H9 (cell line): ENCODE measurements at regions not wholly inside any gene's neighbourhood (a gene's known extent, or its start where the extent isn't known, plus 50 kb on each side); places are given as distances from the start of the nearest gene placed in this dataset.

Source experiments
- DNase-seq: peaks from one replicate; pipeline ENCODE4 v3.0.0-alpha.2; 2017
- H2AFZ ChIP-seq: one replicate; pipeline ENCODE4 v1.6.1; 2013; ENCODE audit warnings: mild to moderate bottlenecking, low read length, control low read depth, moderate library complexity
- H2AK5ac ChIP-seq: 2 replicates; pipeline ENCODE4 v1.6.1; 2013; ENCODE audit warnings: low read length, control low read depth, mixed read lengths; ENCODE audit not compliant: insufficient read length
- H2BK120ac ChIP-seq: one replicate; pipeline ENCODE4 v1.6.1; 2013; ENCODE audit warnings: low read depth, mild to moderate bottlenecking, low read length, control low read depth, inconsistent platforms; ENCODE audit not compliant: poor library complexity, severe bottlenecking
- H2BK12ac ChIP-seq: 2 replicates; pipeline ENCODE4 v1.6.1; 2013; ENCODE audit warnings: low read length, control low read depth, mixed read lengths, low read depth; ENCODE audit not compliant: insufficient read length
- H2BK15ac ChIP-seq: 2 replicates; pipeline ENCODE4 v1.6.1; 2013; ENCODE audit warnings: low read depth, low read length, control low read depth
- H2BK20ac ChIP-seq: one replicate; pipeline ENCODE4 v1.6.1; 2013; ENCODE audit warnings: low read depth, mild to moderate bottlenecking, low read length, control low read depth, inconsistent platforms; ENCODE audit not compliant: poor library complexity, severe bottlenecking
- H2BK5ac ChIP-seq: 2 replicates; pipeline ENCODE4 v1.6.1; 2013; ENCODE audit warnings: low read length, control low read depth, mixed read lengths; ENCODE audit not compliant: insufficient read length
- H3K14ac ChIP-seq: 2 replicates; pipeline ENCODE4 v1.6.1; 2013; ENCODE audit warnings: low read length, control low read depth; ENCODE audit not compliant: insufficient read depth
- H3K18ac ChIP-seq: 2 replicates; pipeline ENCODE4 v1.6.1; 2013; ENCODE audit warnings: low read depth, mild to moderate bottlenecking, mixed read lengths, low read length, control low read depth; ENCODE audit not compliant: insufficient read length
- H3K23ac ChIP-seq: 2 replicates; pipeline ENCODE4 v1.6.1; 2013; ENCODE audit warnings: low read length, control low read depth, mixed read lengths, low read depth; ENCODE audit not compliant: insufficient read length
- H3K23me2 ChIP-seq: 2 replicates; pipeline ENCODE4 v1.6.1; 2013; ENCODE audit warnings: low read depth, mild to moderate bottlenecking, mixed read lengths, low read length, control low read depth; ENCODE audit not compliant: insufficient read length, poor library complexity, severe bottlenecking
- H3K27ac ChIP-seq: 2 replicates; pipeline ENCODE4 v1.5.1; 2013; ENCODE audit warnings: low read length, control low read depth, mixed read lengths, low read depth; ENCODE audit not compliant: insufficient read length
- H3K27me3 ChIP-seq: 2 replicates; pipeline ENCODE4 v1.6.1; 2013; ENCODE audit warnings: low read length, control low read depth, inconsistent platforms; ENCODE audit not compliant: insufficient read depth
- H3K4ac ChIP-seq: 2 replicates; pipeline ENCODE4 v1.6.1; 2013; ENCODE audit warnings: low read depth, mild to moderate bottlenecking, control low read depth, inconsistent platforms, low read length, moderate library complexity
- H3K4me1 ChIP-seq: 2 replicates; pipeline ENCODE4 v1.6.1; 2013; ENCODE audit warnings: low read length, control low read depth, inconsistent platforms; ENCODE audit not compliant: insufficient read depth
- H3K4me2 ChIP-seq: 2 replicates; pipeline ENCODE4 v1.6.1; 2013; ENCODE audit warnings: low read length, control low read depth, mixed read lengths; ENCODE audit not compliant: insufficient read length, insufficient read depth
- H3K56ac ChIP-seq: 2 replicates; pipeline ENCODE4 v1.6.1; 2013; ENCODE audit warnings: low read depth, mild to moderate bottlenecking, mixed read lengths, low read length, control low read depth; ENCODE audit not compliant: insufficient read length
- H3K79me1 ChIP-seq: 2 replicates; pipeline ENCODE4 v1.6.1; 2013; ENCODE audit warnings: low read depth, mild to moderate bottlenecking, moderate library complexity, low read length, control low read depth, inconsistent platforms; ENCODE audit not compliant: insufficient read depth, poor library complexity, severe bottlenecking
- H3K79me2 ChIP-seq: 2 replicates; pipeline ENCODE4 v1.6.1; 2013; ENCODE audit warnings: low read length, control low read depth, inconsistent platforms; ENCODE audit not compliant: insufficient read depth
- H3K9ac ChIP-seq: 2 replicates; pipeline ENCODE4 v1.6.1; 2013; ENCODE audit warnings: low read length, control low read depth, mixed read lengths; ENCODE audit not compliant: insufficient read length; ENCODE audit errors: extremely low read depth
- H3K9me3 ChIP-seq: one replicate; pipeline ENCODE4 v1.6.1; 2013; ENCODE audit warnings: low read depth, low read length, inconsistent platforms; ENCODE audit not compliant: control insufficient read depth
- H3T11ph ChIP-seq: one replicate; pipeline ENCODE4 v1.6.1; 2013; ENCODE audit warnings: mild to moderate bottlenecking, low read length, control low read depth, inconsistent platforms
- H4K20me1 ChIP-seq: one replicate; pipeline ENCODE4 v1.6.1; 2013; ENCODE audit not compliant: control insufficient read depth, insufficient read length, insufficient read depth
- H4K5ac ChIP-seq: 2 replicates; pipeline ENCODE4 v1.6.1; 2013; ENCODE audit warnings: low read depth, mild to moderate bottlenecking, mixed read lengths, low read length, control low read depth; ENCODE audit not compliant: insufficient read length
- H4K8ac ChIP-seq: replicated peaks from 2 replicates; pipeline ENCODE4 v1.6.1; 2013; ENCODE audit warnings: low read length, control low read depth, mixed read lengths, low read depth; ENCODE audit not compliant: insufficient read length
- H4K91ac ChIP-seq: 2 replicates; pipeline ENCODE4 v1.6.1; 2013; ENCODE audit warnings: low read depth, mild to moderate bottlenecking, moderate library complexity, mixed read lengths, low read length, control low read depth; ENCODE audit not compliant: insufficient read length
- H3K27ac Mint-ChIP-seq, 3 experiments: 2 replicates in 2 of 3; 3 replicates in 1 of 3; pipeline ENCODE4 v1.8.0; 2020 to 2021; ENCODE audit warnings: mixed read lengths in 3 of 3, mild to moderate bottlenecking in 1 of 3, moderate library complexity in 1 of 3
- H3K27me3 Mint-ChIP-seq: 2 replicates; pipeline ENCODE4 v1.8.0; 2021; ENCODE audit warnings: low read depth, mild to moderate bottlenecking, moderate library complexity, mixed read lengths
- H3K36me3 Mint-ChIP-seq, 3 experiments: 2 replicates in 2 of 3; 3 replicates in 1 of 3; pipeline ENCODE4 v1.8.0; 2020 to 2021; ENCODE audit warnings: low read depth in 3 of 3, mixed read lengths in 3 of 3; ENCODE audit not compliant: insufficient read depth in 1 of 3
- H3K4me1 Mint-ChIP-seq, 2 experiments: 2 replicates each; pipeline ENCODE4 v1.8.0; 2020; ENCODE audit warnings: mixed read lengths in 2 of 2
- H3K4me3 Mint-ChIP-seq, 2 experiments: 2 replicates in 1 of 2; 3 replicates in 1 of 2; pipeline ENCODE4 v1.8.0; 2020 to 2021; ENCODE audit warnings: mild to moderate bottlenecking in 2 of 2, mixed read lengths in 2 of 2, moderate library complexity in 1 of 2
- H3K9me3 Mint-ChIP-seq, 2 experiments: 2 replicates in 1 of 2; 3 replicates in 1 of 2; pipeline ENCODE4 v1.8.0; 2020; ENCODE audit warnings: mild to moderate bottlenecking in 2 of 2, mixed read lengths in 2 of 2, moderate library complexity in 1 of 2
- CTCF ChIP-seq: fragments of 200-600 bp; sonication (generic); conservative IDR thresholded peaks from 3 replicates; pipeline ENCODE4 v1.8.0; 2021; ENCODE audit warnings: antibody characterized with exemption, mild to moderate bottlenecking
- WGBS: extraction: QIAGEN DNeasy Blood & Tissue Kit; methylation state at CpG from one replicate; pipeline ENCODE4 v1.1.7; 2013; ENCODE audit warnings: missing lambda C conversion rate, low lambda C conversion rate, mixed read lengths; ENCODE audit not compliant: insufficient read length; ENCODE audit errors: extremely low coverage; 5-methylcytosine and 5-hydroxymethylcytosine counted together

DNA sequence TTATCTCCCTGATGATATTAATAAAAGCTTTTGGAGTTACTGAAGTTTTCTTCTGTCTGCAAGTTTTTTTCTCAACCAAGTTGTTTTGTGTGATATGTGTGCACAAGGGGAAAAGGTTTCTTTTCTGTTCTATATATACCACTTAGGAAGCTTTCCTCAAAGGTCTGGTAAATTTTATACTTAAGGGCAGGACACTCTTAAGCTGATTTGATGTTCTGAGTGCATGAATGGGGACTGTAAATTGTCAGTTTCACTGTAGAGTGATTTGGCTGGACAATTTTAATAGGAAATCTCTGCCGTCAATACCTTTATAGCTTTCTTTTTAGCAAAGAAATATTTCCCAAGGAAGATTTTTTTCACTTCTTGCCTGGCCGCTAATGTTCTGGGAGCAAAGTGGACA, 354.7 kb downstream of the TGFB2 start:
- no peak overlapping the region for H2BK15ac ChIP-seq
- H3K79me1 ChIP-seq, result no peaks in the 10 kb centered on the region
- H3K4me2 ChIP-seq, result no peak overlapping the region
- no peak overlapping the region for H3T11ph ChIP-seq
- H3K18ac ChIP-seq, result no peak overlapping the region
- no peak overlapping the region for H3K56ac ChIP-seq
- H3K4me1 ChIP-seq, result no peaks in the 10 kb centered on the region
- H3K27ac ChIP-seq, result no peak overlapping the region
- H4K91ac ChIP-seq, result no peak overlapping the region
- no peaks in the 10 kb centered on the region for H3K23me2 ChIP-seq
- H2BK5ac ChIP-seq, result no peak overlapping the region
- H3K23ac ChIP-seq, result no peak overlapping the region
- no peak overlapping the region for H2BK20ac ChIP-seq
- no peak overlapping the region for H3K9ac ChIP-seq
- no peaks in the 10 kb centered on the region for H3K27me3 Mint-ChIP-seq
- H3K36me3 Mint-ChIP-seq, result no peaks in the 10 kb centered on the region
- H4K8ac ChIP-seq, result no peak overlapping the region
- no peak overlapping the region for H2AFZ ChIP-seq
- no peaks in the 10 kb centered on the region for H3K9me3 ChIP-seq
- H4K5ac ChIP-seq, result no peak overlapping the region
- TF ChIP-seq CTCF, result no peak
- H3K79me2 ChIP-seq, result no peaks in the 10 kb centered on the region
- H4K20me1 ChIP-seq, result no peaks in the 10 kb centered on the region
- no peak for DNase-seq
- no peak overlapping the region for H2AK5ac ChIP-seq
- H3K27me3 ChIP-seq, result no peaks in the 10 kb centered on the region
- H3K4me3 Mint-ChIP-seq, result no peak overlapping the region
- no peak overlapping the region for H3K27ac Mint-ChIP-seq
- no peak overlapping the region for H2BK12ac ChIP-seq
- peaks cover under 1% of the 10 kb centered on the region in 2 experiments; a peak in 1 of 4 replicates for H3K4me1 Mint-ChIP-seq
- no peaks in the 10 kb centered on the region for H3K9me3 Mint-ChIP-seq
- H3K4ac ChIP-seq, result no peak overlapping the region
- no peak overlapping the region for H3K14ac ChIP-seq
- H2BK120ac ChIP-seq, result no peak overlapping the region
- no CpG with 5 or more reads among the region's 2 CpGs for WGBS
